Left ventricle myocardium inferior (tissue), 1 donor: ENCODE measurements at regions not wholly inside any gene's neighbourhood (a gene's known extent, or its start where the extent isn't known, plus 50 kb on each side); places are given as distances from the start of the nearest gene placed in this dataset.
"Not testable (repeated sequence)": the region's sequence is repeated elsewhere in the genome, so short reads cannot be mapped to it uniquely, and the experiment has no call there.

Source experiments
- DNase-seq: peaks from one replicate; pipeline ENCODE4 v3.0.0-alpha.2; 2020
- H3K27ac ChIP-seq: fragments of 200-600 bp; replicated peaks from 2 replicates; pipeline ENCODE4 v1.8.0; 2021
- H3K27me3 ChIP-seq: fragments of 200-600 bp; 2 replicates; pipeline ENCODE4 v1.8.0; 2021; ENCODE audit warnings: low read depth
- H3K36me3 ChIP-seq: fragments of 200-600 bp; 2 replicates; pipeline ENCODE4 v1.8.0; 2021
- H3K4me1 ChIP-seq: fragments of 200-600 bp; 2 replicates; pipeline ENCODE4 v1.8.0; 2021
- H3K4me3 ChIP-seq: fragments of 200-600 bp; 2 replicates; pipeline ENCODE4 v1.8.0; 2021; ENCODE audit warnings: mild to moderate bottlenecking, moderate library complexity
- H3K9me3 ChIP-seq: fragments of 200-600 bp; replicated peaks from 2 replicates; pipeline ENCODE4 v1.8.0; 2021
- intact Hi-C: fragments of 100-400 bp; cut with micrococcal nuclease; formaldehyde crosslinking; loops from one replicate; pipeline ENCODE4 v1.11.0; 2022
- TF ChIP-seq, protein P1 (sequence below): fragments of 200-600 bp; IDR thresholded peaks from 2 replicates; pipeline ENCODE4 v1.8.0; 2021; ENCODE audit warnings: antibody characterized with exemption, mild to moderate bottlenecking, borderline replicate concordance
- donor health status: DM: no; HTN: yes; CAD: no; lungs with severe emphysema.

DNA sequence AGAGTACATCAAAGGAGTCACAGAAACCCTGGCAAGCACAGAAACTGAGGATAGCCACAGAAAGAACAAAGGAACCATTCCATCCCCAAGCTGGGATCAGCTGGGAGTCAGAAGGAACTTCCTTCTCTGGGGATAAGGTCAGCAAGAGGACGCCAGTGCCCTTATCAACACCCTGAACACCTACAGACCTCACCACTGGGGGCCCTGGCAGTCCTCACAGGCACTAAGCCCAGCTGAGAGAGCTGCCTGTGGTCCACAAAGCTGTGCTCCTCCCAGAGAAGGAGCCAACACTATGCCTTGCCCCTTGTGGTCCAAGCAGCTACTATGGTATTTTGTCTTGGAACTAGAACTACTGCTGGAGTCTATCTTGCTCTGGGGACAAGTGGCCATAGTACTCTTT lies 171.1 kb upstream of the CCDC196 start:
- intact Hi-C loops, result no loop called here
- Histone ChIP-seq H3K27ac (no peak overlapping the region), H3K36me3 (no peaks in the 10 kb centered on the region), H3K4me1 (peaks cover 15% of the 10 kb centered on the region), H3K9me3 (peaks cover 30% of the 10 kb centered on the region), H3K4me3 (no peak overlapping the region), H3K27me3 (no peaks in the 10 kb centered on the region)
- no peak for DNase-seq
- TF ChIP-seq, protein P1, sequence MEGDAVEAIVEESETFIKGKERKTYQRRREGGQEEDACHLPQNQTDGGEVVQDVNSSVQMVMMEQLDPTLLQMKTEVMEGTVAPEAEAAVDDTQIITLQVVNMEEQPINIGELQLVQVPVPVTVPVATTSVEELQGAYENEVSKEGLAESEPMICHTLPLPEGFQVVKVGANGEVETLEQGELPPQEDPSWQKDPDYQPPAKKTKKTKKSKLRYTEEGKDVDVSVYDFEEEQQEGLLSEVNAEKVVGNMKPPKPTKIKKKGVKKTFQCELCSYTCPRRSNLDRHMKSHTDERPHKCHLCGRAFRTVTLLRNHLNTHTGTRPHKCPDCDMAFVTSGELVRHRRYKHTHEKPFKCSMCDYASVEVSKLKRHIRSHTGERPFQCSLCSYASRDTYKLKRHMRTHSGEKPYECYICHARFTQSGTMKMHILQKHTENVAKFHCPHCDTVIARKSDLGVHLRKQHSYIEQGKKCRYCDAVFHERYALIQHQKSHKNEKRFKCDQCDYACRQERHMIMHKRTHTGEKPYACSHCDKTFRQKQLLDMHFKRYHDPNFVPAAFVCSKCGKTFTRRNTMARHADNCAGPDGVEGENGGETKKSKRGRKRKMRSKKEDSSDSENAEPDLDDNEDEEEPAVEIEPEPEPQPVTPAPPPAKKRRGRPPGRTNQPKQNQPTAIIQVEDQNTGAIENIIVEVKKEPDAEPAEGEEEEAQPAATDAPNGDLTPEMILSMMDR, result no peak

DNA sequence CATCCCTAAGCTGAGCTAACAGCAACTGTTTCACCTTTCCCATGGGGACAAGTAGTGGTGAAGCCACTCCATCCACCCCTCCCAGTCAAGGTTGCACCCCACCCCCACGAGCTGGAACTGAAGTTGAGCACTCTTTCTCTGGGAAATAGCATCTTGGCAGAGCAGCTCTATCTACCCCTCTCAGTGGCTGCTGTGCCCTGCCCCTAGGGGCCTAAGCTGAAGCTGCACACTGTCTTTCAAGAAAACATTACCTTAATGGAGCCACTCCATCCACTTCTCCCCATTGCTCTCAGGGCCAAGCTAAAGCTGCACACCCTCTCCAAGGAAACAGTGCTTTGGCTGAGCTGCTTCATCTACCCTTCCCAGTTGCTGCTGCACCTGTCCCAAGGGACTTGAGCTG lies 170.6 kb upstream of the CCDC196 start:
- H3K4me1 ChIP-seq, result peaks cover 15% of the 10 kb centered on the region
- H3K9me3 ChIP-seq, result peaks cover 34% of the 10 kb centered on the region
- intact Hi-C loops, result no loop called here
- DNase-seq, result no peak
- H3K27ac ChIP-seq, result no peak overlapping the region
- H3K36me3 ChIP-seq, result no peaks in the 10 kb centered on the region
- H3K4me3 ChIP-seq, result no peak overlapping the region
- no peaks in the 10 kb centered on the region for H3K27me3 ChIP-seq
- TF ChIP-seq, protein P1, result no peak

DNA sequence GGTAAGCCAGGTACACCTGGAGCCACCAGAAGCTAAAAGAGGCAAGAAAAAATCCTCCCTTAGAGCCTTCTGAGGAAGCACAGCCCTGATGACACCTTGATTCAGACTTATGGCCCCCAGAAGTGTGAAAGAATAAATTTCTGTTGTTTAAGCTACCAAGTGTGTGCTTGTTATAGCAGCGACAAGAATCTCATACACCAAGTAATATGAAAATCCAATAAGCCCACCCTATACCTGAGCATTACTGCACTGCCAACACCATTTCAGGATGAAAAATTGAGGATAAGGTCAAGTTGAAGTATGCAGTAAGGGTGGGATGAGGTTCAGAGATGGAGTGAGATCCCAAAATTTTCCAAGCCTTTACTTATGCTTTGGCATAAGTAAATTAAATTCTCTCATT lies 163.6 kb upstream of the CCDC196 start:
- no peak for DNase-seq
- Histone ChIP-seq H3K36me3 (no peaks in the 10 kb centered on the region), H3K4me1 (no peaks in the 10 kb centered on the region), H3K9me3 (peaks cover 48% of the 10 kb centered on the region), H3K27ac (no peak overlapping the region), H3K27me3 (no peaks in the 10 kb centered on the region), H3K4me3 (no peak overlapping the region)
- intact Hi-C loops, result no loop called here
- TF ChIP-seq, protein P1, result no peak

DNA sequence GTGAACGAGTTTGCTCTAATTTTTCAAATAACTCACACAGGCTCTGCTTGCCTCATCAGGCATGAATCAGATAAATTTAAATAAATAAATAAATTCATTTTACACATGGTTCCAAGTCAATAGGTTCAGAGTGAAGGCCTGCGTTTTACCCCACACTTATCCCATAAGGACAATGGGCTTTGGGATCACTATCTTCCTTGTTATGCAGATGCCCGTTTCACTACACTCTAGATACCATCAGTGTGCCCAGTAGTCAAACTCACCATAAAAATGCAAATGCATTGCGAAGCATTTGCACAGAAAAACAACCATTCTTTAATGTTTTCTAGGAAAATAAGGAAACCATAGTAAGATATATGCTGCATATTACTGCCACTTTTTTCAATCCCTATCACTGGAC lies 155.9 kb upstream of the CCDC196 start:
- no peak for DNase-seq
- H3K27ac ChIP-seq, result no peak overlapping the region

DNA sequence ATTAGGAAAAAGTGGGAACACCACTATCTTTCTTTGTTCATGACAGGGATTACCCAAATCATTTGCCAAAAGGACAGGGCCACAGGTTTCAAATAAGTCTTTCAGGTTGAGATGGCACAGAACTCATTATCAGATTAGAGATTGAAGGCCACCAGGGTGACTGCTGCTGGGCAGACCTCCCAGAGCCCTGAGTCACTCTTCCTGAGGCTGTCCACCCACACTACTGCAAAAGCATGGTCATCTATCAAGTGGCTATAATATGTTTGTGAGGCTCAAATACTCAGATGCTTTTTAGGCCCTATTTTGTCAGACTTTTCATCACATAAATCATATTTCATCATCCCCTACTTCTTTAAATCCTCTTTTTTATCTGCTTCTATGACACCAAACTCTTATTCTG lies 155.3 kb upstream of the CCDC196 start:
- intact Hi-C loops, result no loop called here

More for the DNA sequence above, 155.9 kb upstream of the CCDC196 start:
- Histone ChIP-seq H3K36me3 (no peaks in the 10 kb centered on the region), H3K4me3 (no peak overlapping the region), H3K9me3 (no peaks in the 10 kb centered on the region), H3K27me3 (no peaks in the 10 kb centered on the region), H3K4me1 (no peaks in the 10 kb centered on the region)
- intact Hi-C loops, result no loop called here
- TF ChIP-seq, protein P1, result no peak

DNA sequence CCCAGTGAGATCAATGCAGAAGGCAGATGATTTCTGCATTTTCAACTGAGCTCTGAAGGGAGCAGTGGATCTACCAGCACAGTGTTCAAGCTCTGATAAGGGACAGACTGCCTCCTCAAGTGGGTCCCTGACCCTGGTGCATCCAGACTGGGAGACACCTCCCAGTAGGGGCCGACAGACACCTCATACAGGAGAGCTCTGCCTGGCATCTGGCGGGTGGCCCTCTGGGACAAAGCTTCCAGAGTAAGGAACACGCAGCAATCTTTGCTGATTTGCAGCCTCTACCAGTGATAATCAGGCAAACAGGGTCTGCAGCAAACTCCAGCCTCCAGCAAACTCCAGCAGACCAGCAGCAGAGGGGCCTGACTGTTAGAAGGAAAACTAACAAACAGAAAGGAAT lies 152.9 kb upstream of the CCDC196 start:
- H3K4me1 ChIP-seq, intact Hi-C loops, H3K4me3 ChIP-seq, H3K36me3 ChIP-seq, H3K27me3 ChIP-seq, DNase-seq, H3K9me3 ChIP-seq, H3K27ac ChIP-seq: not testable (repeated sequence)

More for the DNA sequence above, 155.3 kb upstream of the CCDC196 start:
- Histone ChIP-seq H3K36me3 (no peaks in the 10 kb centered on the region), H3K4me1 (no peaks in the 10 kb centered on the region), H3K27ac (no peak overlapping the region), H3K4me3 (no peak overlapping the region), H3K9me3 (peaks cover 3% of the 10 kb centered on the region), H3K27me3 (no peaks in the 10 kb centered on the region)
- TF ChIP-seq, protein P1, result no peak
- no peak for DNase-seq
